Bronchial epithelial cell (primary cell): ENCODE measurements at regions not wholly inside any gene's neighbourhood (a gene's known extent, or its start where the extent isn't known, plus 50 kb on each side); places are given as distances from the start of the nearest gene placed in this dataset.
"Not testable (repeated sequence)": the region's sequence is repeated elsewhere in the genome, so short reads cannot be mapped to it uniquely, and the experiment has no call there.

Experiments
- DNase-seq: peaks from one replicate; pipeline ENCODE4 v3.0.0-alpha.2; 2010; ENCODE audit warnings: low read depth
- FAIRE-seq: peaks from 2 replicates; lab custom pipeline; 2011; peaks lifted over from hg19 to GRCh38; lab: Jason Lieb, UNC
- H3K27me3 ChIP-seq: 2 replicates; pipeline ENCODE4 v1.5.1; 2011; ENCODE audit warnings: low read length; ENCODE audit not compliant: control insufficient read depth, insufficient read depth
- H3K36me3 ChIP-seq: 2 replicates; pipeline ENCODE4 v1.5.1; 2011; ENCODE audit warnings: low read length; ENCODE audit not compliant: control insufficient read depth, insufficient read depth
- H3K4me3 ChIP-seq: 2 replicates; pipeline ENCODE4 v1.5.1; 2011; ENCODE audit warnings: mild to moderate bottlenecking, low read depth, low read length, control low read depth
- TF ChIP-seq, protein P1 (sequence below): IDR thresholded peaks from 2 replicates; pipeline ENCODE4 v1.5.1; 2011; ENCODE audit warnings: mild to moderate bottlenecking, moderate library complexity, low read length, control low read depth, inconsistent platforms; ENCODE audit not compliant: insufficient read depth, severe bottlenecking

DNA sequence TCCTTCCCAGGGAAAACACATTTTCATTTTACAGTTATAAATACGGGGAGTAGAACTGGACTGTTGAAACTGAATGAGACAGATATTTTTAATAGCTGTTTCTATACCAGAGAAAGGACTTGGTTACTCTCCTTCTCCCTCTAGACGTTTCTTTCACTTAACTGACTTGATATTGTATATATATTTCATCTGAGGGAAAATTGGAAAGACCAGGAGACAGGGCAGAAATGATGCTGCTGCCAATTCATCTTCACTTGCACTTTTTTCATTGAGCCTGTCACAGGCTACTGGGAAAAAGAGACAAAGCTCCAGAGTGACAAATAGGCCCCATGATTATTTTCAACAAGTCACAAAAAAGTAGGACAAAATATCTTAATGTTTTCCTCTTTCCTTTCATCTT, 636.0 kb upstream of the TPK1 start:
- H3K36me3 ChIP-seq, result no peaks in the 10 kb centered on the region
- FAIRE-seq, result no peak
- TF ChIP-seq, protein P1, sequence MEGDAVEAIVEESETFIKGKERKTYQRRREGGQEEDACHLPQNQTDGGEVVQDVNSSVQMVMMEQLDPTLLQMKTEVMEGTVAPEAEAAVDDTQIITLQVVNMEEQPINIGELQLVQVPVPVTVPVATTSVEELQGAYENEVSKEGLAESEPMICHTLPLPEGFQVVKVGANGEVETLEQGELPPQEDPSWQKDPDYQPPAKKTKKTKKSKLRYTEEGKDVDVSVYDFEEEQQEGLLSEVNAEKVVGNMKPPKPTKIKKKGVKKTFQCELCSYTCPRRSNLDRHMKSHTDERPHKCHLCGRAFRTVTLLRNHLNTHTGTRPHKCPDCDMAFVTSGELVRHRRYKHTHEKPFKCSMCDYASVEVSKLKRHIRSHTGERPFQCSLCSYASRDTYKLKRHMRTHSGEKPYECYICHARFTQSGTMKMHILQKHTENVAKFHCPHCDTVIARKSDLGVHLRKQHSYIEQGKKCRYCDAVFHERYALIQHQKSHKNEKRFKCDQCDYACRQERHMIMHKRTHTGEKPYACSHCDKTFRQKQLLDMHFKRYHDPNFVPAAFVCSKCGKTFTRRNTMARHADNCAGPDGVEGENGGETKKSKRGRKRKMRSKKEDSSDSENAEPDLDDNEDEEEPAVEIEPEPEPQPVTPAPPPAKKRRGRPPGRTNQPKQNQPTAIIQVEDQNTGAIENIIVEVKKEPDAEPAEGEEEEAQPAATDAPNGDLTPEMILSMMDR, result no peak
- DNase-seq, result no peak
- no peak overlapping the region for H3K4me3 ChIP-seq
- no peaks in the 10 kb centered on the region for H3K27me3 ChIP-seq

DNA sequence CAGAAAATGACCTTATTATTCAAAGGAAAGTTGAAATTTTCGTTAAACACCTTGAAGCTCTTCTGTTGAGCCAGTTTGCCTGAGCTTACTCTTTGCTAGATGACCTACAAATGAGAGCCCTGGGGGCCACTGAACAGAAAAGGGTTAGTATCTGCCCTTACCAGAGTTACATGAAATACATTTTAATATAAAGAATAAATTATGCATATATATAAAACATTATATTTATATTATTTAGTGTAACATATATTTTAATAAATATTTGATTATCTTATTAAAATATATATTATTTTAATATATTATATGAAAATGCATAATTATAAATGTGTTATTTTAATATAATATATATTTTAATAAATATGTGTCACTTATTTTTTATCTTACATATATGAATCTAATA, 628.4 kb upstream of the TPK1 start:
- FAIRE-seq (no peak), DNase-seq (no peak)
- no peak overlapping the region for H3K4me3 ChIP-seq
- no peaks in the 10 kb centered on the region for H3K36me3 ChIP-seq
- TF ChIP-seq, protein P1, result no peak
- no peaks in the 10 kb centered on the region for H3K27me3 ChIP-seq

DNA sequence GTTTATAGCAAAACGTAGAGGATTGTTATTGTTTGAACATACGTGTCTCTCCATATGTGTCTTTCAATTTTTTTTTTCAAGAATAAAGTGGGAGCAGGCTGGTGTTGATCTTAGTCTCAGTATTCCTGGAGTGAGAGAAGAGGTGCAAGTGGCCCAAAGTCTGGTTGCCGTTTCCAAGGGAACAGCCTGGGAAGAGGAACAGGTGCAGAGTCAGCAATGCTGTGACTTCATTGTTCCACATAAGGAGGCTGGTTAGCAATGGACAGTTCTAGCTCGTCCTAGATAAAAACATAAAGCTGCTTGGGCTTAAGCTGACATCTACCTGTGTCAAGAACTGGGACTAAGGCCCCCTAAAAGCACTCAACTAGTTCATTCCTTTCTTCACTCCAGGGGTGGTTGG, 626.6 kb upstream of the TPK1 start:
- TF ChIP-seq, protein P1, result no peak
- no peak for FAIRE-seq
- no peak for DNase-seq
- no peaks in the 10 kb centered on the region for H3K36me3 ChIP-seq
- no peak overlapping the region for H3K4me3 ChIP-seq
- no peaks in the 10 kb centered on the region for H3K27me3 ChIP-seq

DNA sequence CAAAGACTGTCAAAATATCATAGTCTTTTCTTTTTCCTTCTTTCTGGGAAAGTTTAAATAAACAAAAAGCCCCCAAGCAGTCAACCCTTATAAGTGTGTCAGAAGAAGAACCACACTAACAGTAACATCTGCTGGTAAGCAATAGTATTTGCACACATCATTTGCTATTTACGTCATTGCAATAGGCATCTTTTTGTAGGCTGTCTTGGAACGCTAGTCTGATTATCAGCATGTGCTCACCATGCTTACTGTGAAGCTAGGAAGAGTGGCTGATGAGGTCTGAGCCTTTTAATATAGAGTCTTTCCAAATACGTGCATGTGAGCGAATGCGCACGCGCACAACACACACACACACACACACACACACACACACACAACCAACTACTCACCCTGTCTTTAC, 599.0 kb upstream of the TPK1 start:
- TF ChIP-seq, protein P1, result no peak
- Histone ChIP-seq H3K36me3 (no peaks in the 10 kb centered on the region), H3K27me3 (no peaks in the 10 kb centered on the region), H3K4me3 (no peak overlapping the region)
- FAIRE-seq (no peak), DNase-seq (no peak)

DNA sequence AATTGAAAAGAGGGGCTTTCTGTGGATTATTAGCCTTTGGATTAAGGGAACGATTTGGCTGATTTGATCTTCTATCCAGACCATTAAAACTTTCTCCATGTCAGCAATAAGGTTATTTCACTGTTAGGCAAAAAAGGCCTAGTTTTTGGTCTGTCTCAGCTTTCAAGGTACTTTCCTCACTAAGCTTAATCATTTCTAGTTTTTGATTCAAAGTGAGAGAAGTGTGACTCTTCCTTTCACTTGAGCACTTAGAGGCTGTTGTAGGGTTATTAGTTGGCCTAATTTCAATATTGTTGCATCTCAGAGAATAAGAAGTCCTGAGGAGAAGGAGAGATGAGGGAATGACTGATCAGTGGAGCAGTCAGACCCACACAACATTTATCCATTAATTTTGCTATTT, 596.0 kb upstream of the TPK1 start:
- no peaks in the 10 kb centered on the region for H3K27me3 ChIP-seq
- no peaks in the 10 kb centered on the region for H3K36me3 ChIP-seq
- TF ChIP-seq, protein P1, result no peak
- FAIRE-seq (no peak), DNase-seq (no peak)
- H3K4me3 ChIP-seq, result no peak overlapping the region

DNA sequence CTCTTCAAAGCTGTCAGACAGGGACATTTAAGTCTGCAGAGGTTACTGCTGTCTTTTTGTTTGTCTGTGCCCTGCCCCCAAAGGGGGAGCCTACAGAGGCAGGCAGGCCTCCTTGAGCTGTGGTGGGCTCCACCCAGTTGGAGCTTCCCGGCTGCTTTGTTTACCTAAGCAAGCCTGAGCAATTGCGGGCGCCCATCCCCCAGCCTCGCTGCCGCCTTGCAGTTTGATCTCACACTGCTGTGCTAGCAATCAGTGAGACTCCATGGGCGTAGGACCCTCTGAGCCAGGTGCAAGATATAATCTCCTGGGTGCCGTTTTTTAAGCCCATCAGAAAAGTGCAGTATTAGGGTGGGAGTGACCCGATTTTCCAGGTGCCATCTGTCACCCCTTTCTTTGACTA, 582.6 kb upstream of the TPK1 start:
- not testable (repeated sequence) for FAIRE-seq, DNase-seq, H3K27me3 ChIP-seq, H3K4me3 ChIP-seq, H3K36me3 ChIP-seq
